Peyer's patch (tissue), 4 donors: ENCODE measurements at regions not wholly inside any gene's neighbourhood (a gene's known extent, or its start where the extent isn't known, plus 50 kb on each side); places are given as distances from the start of the nearest gene placed in this dataset.

Experiments
- POLR2A ChIP-seq, 2 donors: fragments of 450-650 bp; IDR thresholded peaks; one replicate each; pipeline ENCODE4 v1.5.1; 2017; ENCODE audit warnings: antibody characterized with exemption in 2 of 2, mild to moderate bottlenecking in 2 of 2, moderate library complexity in 2 of 2
- TF ChIP-seq, protein P1 (sequence below), 6 experiments: fragments of 450-650 bp in 4 of 6; fragments of 200-600 bp in 2 of 6; sonication (generic) in 1 of 6; IDR thresholded peaks; one replicate each; pipeline ENCODE4 v1.5.1; 2017 to 2019; ENCODE audit warnings: antibody characterized with exemption in 6 of 6, mild to moderate bottlenecking in 3 of 6, moderate library complexity in 1 of 6

DNA sequence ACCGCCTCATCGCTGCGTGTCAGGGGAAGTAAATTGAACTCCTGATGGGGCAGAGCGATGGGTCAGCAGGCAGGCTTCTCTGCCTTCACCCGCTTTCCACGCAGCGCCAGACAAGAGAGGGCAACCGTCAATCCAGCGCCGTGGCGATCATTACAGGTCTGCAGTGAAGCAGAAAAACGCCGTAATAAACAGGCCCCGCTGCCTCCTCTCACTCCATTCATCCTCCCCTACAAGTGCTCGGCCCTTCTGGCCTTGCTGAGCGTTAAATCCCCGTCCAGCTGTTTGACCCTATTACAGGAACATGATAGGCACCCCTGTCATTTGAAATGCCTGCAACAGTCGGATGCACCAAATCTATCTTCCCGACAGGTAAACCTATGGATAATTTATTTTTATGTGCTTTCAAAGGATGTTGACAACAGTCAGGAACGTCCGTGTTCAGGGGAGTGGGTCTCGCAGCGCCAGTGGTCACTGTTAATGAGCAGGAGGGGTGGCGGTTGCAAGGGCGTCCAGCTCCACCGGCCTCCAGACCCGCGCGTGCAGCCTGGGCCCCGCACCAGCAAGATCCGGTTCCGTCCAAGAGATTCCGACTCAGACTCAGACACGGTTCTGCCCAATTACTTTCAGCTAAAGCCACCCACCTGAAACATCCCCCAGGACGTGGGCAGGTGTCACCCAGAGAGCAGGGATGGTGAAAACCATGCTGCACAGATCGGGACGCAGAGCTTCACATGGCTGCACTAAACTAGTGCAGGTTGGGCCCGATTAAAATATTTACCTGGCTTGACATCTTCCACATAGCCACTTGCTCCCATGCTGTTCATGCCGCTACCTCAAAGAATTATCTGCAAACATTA, 508.0 kb upstream of the MGMT start:
- TF ChIP-seq, protein P1, sequence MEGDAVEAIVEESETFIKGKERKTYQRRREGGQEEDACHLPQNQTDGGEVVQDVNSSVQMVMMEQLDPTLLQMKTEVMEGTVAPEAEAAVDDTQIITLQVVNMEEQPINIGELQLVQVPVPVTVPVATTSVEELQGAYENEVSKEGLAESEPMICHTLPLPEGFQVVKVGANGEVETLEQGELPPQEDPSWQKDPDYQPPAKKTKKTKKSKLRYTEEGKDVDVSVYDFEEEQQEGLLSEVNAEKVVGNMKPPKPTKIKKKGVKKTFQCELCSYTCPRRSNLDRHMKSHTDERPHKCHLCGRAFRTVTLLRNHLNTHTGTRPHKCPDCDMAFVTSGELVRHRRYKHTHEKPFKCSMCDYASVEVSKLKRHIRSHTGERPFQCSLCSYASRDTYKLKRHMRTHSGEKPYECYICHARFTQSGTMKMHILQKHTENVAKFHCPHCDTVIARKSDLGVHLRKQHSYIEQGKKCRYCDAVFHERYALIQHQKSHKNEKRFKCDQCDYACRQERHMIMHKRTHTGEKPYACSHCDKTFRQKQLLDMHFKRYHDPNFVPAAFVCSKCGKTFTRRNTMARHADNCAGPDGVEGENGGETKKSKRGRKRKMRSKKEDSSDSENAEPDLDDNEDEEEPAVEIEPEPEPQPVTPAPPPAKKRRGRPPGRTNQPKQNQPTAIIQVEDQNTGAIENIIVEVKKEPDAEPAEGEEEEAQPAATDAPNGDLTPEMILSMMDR (IDR thresholded peaks at IDR 0.05), result no peak
- no peak for TF ChIP-seq POLR2A (IDR thresholded peaks at IDR 0.05)
